B cell (primary cell): ENCODE measurements at regions not wholly inside any gene's neighbourhood (a gene's known extent, or its start where the extent isn't known, plus 50 kb on each side); places are given as distances from the start of the nearest gene placed in this dataset.

Experiments used
- ATAC-seq: fragments of 200-7000 bp; cut with Tn5 transposase; one replicate; pipeline ENCODE4 v1.10.0; 2021; ENCODE audit warnings: low read depth, mild to moderate bottlenecking, moderate number of reproducible peaks, moderate library complexity
- CTCF ChIA-PET: fragments of 350-600 bp; sonication (Branson Sonifier 250); formaldehyde crosslinking; loops from one replicate; lab custom pipeline; 2021; ENCODE audit warnings: antibody characterized with exemption, inconsistent platforms; lab: Charles Lee
- POLR2A ChIA-PET: fragments of 350-600 bp; sonication (Branson Sonifier 250); formaldehyde crosslinking; loops from one replicate; lab custom pipeline; 2021; ENCODE audit warnings: antibody characterized with exemption; lab: Charles Lee
- DNase-seq: peaks from one replicate; pipeline ENCODE4 v3.0.0; 2013
- H2AFZ ChIP-seq: 2 replicates; pipeline ENCODE4 v1.6.1; 2012; ENCODE audit warnings: mild to moderate bottlenecking, low read depth, low read length; ENCODE audit not compliant: insufficient read depth, poor library complexity, severe bottlenecking
- H3K27ac ChIP-seq, 2 donors: 1 replicate in 1 of 2; 2 replicates in 1 of 2; pipeline ENCODE4 v1.5.1; 2012 to 2013; ENCODE audit warnings: low read length in 2 of 2, mild to moderate bottlenecking in 2 of 2, moderate library complexity in 1 of 2
- H3K27me3 ChIP-seq, 4 experiments: fragments of 200-600 bp in 1 of 4; sonication (generic) in 1 of 4; replicated peaks in 1 of 4; 1 replicate in 2 of 4; 2 replicates in 2 of 4; pipeline versions ENCODE4 v1.6.1 to v1.7.0; 2013 to 2016; ENCODE audit warnings: low read length in 3 of 4, mild to moderate bottlenecking in 2 of 4, mixed read lengths in 1 of 4, moderate library complexity in 1 of 4; ENCODE audit not compliant: insufficient read depth in 4 of 4, control insufficient read depth in 3 of 4; ENCODE audit errors: control extremely low read depth in 1 of 4
- H3K36me3 ChIP-seq, 2 experiments: replicated peaks in 1 of 2; 1 replicate in 1 of 2; 2 replicates in 1 of 2; pipeline versions ENCODE4 v1.6.1 to v1.7.1; 2013; ENCODE audit warnings: low read length in 1 of 2; ENCODE audit not compliant: insufficient read depth in 2 of 2, control insufficient read depth in 1 of 2; ENCODE audit errors: control extremely low read depth in 1 of 2, extremely low read depth in 1 of 2
- H3K4me1 ChIP-seq, 2 donors: fragments of 200-600 bp in 1 of 2; sonication (generic) in 1 of 2; 1 replicate in 1 of 2; 2 replicates in 1 of 2; pipeline versions ENCODE4 v1.5.1 to v1.6.1; 2013 to 2017; ENCODE audit warnings: low read length in 2 of 2; ENCODE audit not compliant: control insufficient read depth in 2 of 2, insufficient read depth in 2 of 2
- H3K4me2 ChIP-seq: replicated peaks from 2 replicates; pipeline ENCODE3; 2012; ENCODE audit warnings: mild to moderate bottlenecking, low read depth, low read length; ENCODE audit not compliant: poor library complexity, severe bottlenecking
- H3K4me3 ChIP-seq, 5 experiments: fragments of 200-600 bp in 1 of 5; sonication (generic) in 1 of 5; 1 replicate in 3 of 5; 2 replicates in 2 of 5; pipeline versions ENCODE4 v1.5.1 to v1.7.0; 2011 to 2016; ENCODE audit warnings: low read length in 4 of 5, mild to moderate bottlenecking in 4 of 5, low read depth in 2 of 5, control low read depth in 1 of 5, moderate library complexity in 1 of 5; ENCODE audit not compliant: insufficient read depth in 1 of 5; ENCODE audit errors: control extremely low read depth in 1 of 5, extremely low read depth in 1 of 5
- H3K79me2 ChIP-seq: fragments of 200-600 bp; sonication (generic); one replicate; pipeline ENCODE4 v1.6.0; 2016; ENCODE audit warnings: low read length; ENCODE audit not compliant: control insufficient read depth, insufficient read depth
- H3K9ac ChIP-seq: fragments of 200-600 bp; sonication (generic); 2 replicates; pipeline ENCODE4 v1.6.1; 2017; ENCODE audit warnings: mild to moderate bottlenecking, low read length, moderate library complexity
- H3K9me3 ChIP-seq, 3 donors: one replicate each; pipeline versions ENCODE4 v1.6.1 to v1.7.1; 2013; ENCODE audit warnings: low read length in 2 of 3; ENCODE audit not compliant: control insufficient read depth in 2 of 3, insufficient read depth in 1 of 3; ENCODE audit errors: control extremely low read depth in 1 of 3
- H4K20me1 ChIP-seq: 2 replicates; pipeline ENCODE4 v1.6.0; 2012; ENCODE audit warnings: mild to moderate bottlenecking, low read length; ENCODE audit not compliant: insufficient read depth, control insufficient read depth, poor library complexity, severe bottlenecking
- H3K27ac Mint-ChIP-seq: one replicate; pipeline ENCODE4 v1.8.0; 2021; ENCODE audit warnings: mixed read lengths
- H3K27me3 Mint-ChIP-seq: one replicate; pipeline ENCODE4 v1.8.0; 2021; ENCODE audit warnings: mixed read lengths
- H3K4me1 Mint-ChIP-seq: one replicate; pipeline ENCODE4 v1.8.0; 2021; ENCODE audit warnings: mixed read lengths
- H3K4me3 Mint-ChIP-seq: one replicate; pipeline ENCODE4 v1.8.0; 2021; ENCODE audit warnings: mixed read lengths
- H3K9me3 Mint-ChIP-seq: one replicate; pipeline ENCODE4 v1.8.0; 2022; ENCODE audit warnings: mixed read lengths; ENCODE audit not compliant: insufficient read depth
- CTCF ChIP-seq: fragments of 200-600 bp; IDR thresholded peaks from one replicate; pipeline ENCODE4 v1.8.0; 2022; ENCODE audit warnings: antibody characterized with exemption, mild to moderate bottlenecking
- EZH2 ChIP-seq: IDR thresholded peaks from 2 replicates; pipeline ENCODE4 v1.6.1; 2012; ENCODE audit warnings: borderline replicate concordance, low read depth, mild to moderate bottlenecking, moderate library complexity, low read length; ENCODE audit not compliant: insufficient read depth, poor library complexity, severe bottlenecking
- WGBS: methylation state at CpG from one replicate; pipeline ENCODE4 v1.1.5; 2013; ENCODE audit warnings: missing lambda C conversion rate; ENCODE audit not compliant: insufficient coverage; 5-methylcytosine and 5-hydroxymethylcytosine counted together
- intact Hi-C: fragments of 100-400 bp; cut with micrococcal nuclease; formaldehyde crosslinking; loops from one replicate; pipeline ENCODE4 v1.10.0; 2022

DNA sequence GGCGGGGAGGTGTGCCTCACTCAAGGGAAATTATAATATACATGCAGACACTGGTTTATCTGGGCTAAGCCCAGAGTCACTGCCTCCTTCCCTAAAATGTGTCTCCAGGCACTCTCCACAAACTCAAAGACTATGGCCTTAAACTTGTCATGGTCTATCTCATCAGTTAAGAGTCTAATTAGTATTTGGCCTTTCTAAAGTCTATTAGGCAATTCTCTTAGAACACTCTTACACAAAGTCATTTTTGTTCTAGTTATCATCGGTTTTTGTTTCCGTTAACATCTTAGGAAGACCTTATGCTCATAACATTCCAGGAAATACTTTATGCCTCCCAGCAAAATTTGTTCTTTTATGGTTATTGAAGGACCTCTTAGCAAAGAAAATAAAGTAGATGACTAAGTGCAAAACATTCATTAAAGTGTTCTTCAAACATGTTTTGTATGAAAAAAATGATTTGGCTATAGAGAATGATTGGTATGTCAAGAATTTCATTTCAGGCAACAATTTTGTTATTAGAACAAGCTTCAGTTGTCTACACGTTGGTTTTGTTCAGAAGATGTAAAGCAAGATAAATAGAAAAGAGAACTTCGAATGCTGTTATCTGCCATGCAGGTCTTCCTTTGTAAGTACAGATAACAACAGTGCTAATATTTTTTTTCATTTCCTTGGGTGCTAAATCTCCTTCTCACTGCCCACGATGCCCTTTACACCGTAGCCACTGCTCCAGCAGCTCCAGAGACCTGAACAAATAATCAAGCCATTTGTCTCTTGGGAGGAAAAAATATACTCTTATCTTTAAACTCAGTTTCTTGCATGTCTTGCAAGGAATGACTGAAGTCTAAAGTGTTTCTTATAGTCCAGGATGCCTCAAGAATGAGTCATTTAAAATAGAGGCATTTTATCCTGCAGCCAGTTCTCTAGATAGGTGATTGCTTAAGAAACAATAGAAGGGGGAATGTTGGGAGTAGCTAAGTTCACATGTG is 170.4 kb downstream of the HTR1B start:
- Histone ChIP-seq H3K9me3 (no peaks in the 10 kb centered on the region), H4K20me1 (no peaks in the 10 kb centered on the region), H3K79me2 (no peaks in the 10 kb centered on the region), H3K4me1 (no peaks in the 10 kb centered on the region), H3K27me3 (no peaks in the 10 kb centered on the region), H3K27ac (no peak overlapping the region), H3K36me3 (no peaks in the 10 kb centered on the region), H3K4me3 (no peak overlapping the region), H2AFZ (no peak overlapping the region), H3K4me2 (no peak overlapping the region), H3K9ac (no peak overlapping the region)
- Mint-ChIP-seq H3K4me3 (no peak overlapping the region), H3K27ac (no peak overlapping the region), H3K27me3 (no peaks in the 10 kb centered on the region), H3K9me3 (peaks cover 4% of the 10 kb centered on the region), H3K4me1 (no peaks in the 10 kb centered on the region)
- ATAC-seq (no peak), DNase-seq (no peak)
- no peak for TF ChIP-seq EZH2
- TF ChIP-seq CTCF, result no peak
- ChIA-PET POLR2A (no interaction called here), CTCF (no interaction called here)
- intact Hi-C loops, result no loop called here
- WGBS, result 17% methylated on average over 1 of the region's 7 CpGs

GRCh38 chr6:77290798-77291197 is 172.5 kb downstream of the HTR1B start:
- H4K20me1 ChIP-seq, result no peaks in the 10 kb centered on the region
- no peak for ATAC-seq
- no CpG with 5 or more reads among the region's 1 CpG for WGBS
- no peak overlapping the region for H3K4me3 ChIP-seq
- H3K27ac Mint-ChIP-seq, result no peak overlapping the region
- no peak overlapping the region for H2AFZ ChIP-seq
- no peaks in the 10 kb centered on the region for H3K4me1 Mint-ChIP-seq
- peaks cover 4% of the 10 kb centered on the region for H3K9me3 Mint-ChIP-seq
- H3K27me3 Mint-ChIP-seq, result no peaks in the 10 kb centered on the region
- TF ChIP-seq EZH2, result no peak
- no peak for TF ChIP-seq CTCF
- intact Hi-C loops, result no loop called here
- no peaks in the 10 kb centered on the region for H3K27me3 ChIP-seq
- H3K9me3 ChIP-seq, result no peaks in the 10 kb centered on the region
- H3K4me3 Mint-ChIP-seq, result no peak overlapping the region
- H3K4me1 ChIP-seq, result no peaks in the 10 kb centered on the region
- ChIA-PET CTCF (no interaction called here), POLR2A (no interaction called here)
- H3K27ac ChIP-seq, result no peak overlapping the region
- H3K79me2 ChIP-seq, result no peaks in the 10 kb centered on the region
- no peaks in the 10 kb centered on the region for H3K36me3 ChIP-seq
- H3K9ac ChIP-seq, result no peak overlapping the region
- H3K4me2 ChIP-seq, result no peak overlapping the region
- no peak for DNase-seq
